ENCODE measurements at regions not wholly inside any gene's neighbourhood (a gene's known extent, or its start where the extent isn't known, plus 50 kb on each side); places are given as distances from the start of the nearest gene placed in this dataset.
A peak's percentile ranks its signal among the peaks of the same experiment; 100 is the strongest.

DNA sequence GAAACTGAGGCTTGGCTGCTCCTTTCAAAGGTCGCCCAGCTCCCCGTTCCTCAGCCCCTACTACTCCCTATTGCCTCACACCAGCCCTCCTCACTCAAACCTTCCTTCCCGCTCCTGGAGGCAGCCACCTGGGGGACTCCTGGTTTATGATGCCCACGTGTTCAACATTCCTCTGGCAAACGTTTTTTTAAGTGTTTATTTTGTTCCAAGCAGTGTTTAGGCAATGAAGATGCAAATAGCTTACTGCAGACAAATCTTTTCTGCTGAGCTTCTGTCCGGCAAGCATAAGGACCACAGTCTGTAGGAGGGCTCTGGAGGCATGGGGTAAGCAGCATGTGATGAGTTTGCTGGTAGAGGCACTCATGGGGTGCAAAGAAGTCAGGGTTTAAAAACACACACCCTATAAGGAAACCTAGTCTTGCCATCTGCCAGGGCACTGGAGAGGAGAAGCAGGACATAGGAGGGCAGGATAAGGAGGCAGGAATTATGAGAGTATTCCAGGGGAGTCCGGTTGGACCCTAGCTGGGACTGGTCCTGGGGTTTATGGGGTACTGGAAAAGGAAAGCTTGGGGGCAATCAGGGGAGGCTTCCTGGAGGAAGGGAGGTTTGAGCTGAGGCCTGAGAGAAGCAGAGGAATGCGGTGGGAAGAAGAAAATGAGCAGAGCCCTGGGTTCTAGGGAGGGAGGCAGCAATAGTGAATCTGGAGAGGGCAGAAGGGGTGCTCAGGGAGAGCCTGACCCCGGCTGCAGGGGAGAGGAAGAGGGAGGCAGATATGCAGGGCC is 123.3 kb downstream of the NCOR2 start:
- DNase-seq (ENCODE audit: low spot score) = no peak

DNA sequence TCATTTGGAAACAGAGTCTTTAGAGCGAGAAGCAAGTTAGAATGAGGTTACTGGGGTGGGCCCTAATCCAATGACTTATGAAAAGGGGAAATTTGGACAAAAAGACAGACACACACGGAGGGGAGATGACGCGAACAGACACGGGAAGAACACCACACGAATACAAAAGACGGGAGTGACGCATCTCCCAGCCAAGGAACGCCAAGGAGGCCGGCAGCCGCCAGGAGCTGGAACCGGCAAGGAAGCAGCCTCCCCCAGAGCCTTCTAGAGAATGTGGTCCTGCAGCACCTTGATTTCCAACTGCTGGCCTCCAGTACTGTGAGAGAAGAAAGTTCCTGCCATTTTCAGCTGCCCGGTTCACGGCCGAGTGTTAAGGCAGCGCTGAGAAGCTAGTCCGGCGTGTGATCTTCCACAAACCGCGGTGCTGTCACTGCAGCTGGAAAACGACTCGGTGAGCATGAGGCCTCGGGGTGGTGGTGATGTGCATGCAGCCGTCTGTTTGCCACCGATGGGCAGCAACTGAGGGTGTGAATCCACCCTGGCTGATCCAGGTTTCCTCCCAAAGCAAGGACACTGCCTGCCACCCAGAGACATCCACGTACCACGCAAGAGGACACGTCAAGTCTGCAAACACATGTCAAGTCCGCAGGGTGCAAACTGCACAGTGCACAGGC is 124.5 kb downstream of the NCOR2 start:
- DNase-seq (ENCODE audit: low spot score) = no peak

DNA sequence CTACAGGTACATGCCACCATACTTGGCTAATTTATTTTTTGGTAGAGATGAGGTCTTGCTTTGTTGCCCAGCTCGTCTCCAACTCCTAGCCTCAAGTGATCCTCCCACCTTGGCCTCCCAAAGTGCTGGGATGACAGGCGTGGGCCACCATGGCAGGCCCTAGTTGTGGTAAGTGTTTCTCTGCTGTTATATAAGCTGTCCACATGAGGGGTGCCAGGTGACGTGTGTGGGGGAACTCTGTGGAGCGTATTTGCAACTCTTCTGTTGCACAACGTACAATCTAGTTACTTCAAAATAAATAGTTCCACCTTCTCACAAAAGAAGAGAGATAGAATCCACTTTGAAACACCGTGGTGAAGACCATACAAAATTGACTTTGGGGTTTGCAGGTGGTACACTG is 125.1 kb downstream of the NCOR2 start:
- no peak for DNase-seq (ENCODE audit: low spot score)

DNA sequence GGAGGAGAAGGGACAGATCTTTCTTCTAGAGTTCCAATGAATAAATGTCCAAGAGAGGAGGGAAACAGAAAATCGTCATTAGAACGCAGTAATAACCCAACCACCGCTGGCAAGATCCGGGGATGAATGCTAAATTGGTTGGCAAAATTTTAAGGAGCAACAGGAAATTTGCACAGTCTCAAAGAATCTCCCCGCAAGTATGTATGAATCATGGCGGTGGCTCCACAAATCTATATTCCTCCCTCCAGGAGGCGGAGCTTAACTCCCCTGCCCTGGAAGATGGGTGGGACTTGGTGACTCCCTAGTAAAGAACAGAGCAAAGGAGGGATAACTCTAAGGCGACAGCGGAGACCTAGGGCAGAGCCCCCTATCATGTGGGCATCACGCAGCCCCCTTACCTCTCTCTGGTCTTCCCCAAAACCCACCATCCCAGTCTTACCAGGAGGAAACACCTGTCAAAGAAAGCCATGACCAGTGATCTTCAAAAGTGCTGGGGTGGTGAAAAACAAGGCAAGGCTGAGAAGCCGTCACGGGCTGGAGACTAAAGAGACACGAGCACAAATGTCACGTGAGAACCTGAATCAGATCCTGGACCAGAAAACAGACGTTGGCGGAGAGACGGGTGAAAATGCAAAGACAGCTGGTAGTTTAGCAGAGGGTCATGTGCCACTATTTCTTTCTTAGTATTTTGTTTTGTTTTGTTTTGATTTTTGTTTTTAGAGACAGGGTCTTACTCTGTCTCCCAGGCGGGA is 125.8 kb downstream of the NCOR2 start:
- no peak for DNase-seq (ENCODE audit: low spot score)

DNA sequence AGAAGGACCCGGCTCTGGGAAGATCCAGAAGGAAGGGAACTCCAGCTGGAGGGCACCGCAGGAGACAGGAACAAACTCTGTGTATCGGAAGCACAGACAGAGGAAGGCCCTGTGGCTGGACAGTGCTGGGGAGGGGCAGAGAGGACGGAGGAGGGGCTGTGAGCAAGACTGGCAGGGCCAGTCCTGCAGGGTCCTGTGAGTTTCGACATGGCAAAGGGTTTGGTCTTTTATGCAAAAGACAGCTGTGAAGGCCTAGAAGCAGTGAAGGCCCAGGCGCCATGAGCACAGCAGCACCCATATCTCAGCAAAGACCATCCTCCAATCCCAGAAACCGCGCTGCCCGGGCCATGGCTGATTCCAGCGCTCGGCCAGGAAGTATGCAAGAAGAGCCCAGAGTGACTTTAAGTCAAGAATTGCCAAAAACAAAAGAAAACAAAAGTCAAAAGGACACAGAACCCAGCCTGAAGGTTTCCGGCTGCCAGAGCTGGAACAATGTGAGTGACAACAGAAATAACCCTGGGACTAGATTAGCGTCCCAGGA is 126.5 kb downstream of the NCOR2 start:
- no peak for DNase-seq (ENCODE audit: low spot score)

DNA sequence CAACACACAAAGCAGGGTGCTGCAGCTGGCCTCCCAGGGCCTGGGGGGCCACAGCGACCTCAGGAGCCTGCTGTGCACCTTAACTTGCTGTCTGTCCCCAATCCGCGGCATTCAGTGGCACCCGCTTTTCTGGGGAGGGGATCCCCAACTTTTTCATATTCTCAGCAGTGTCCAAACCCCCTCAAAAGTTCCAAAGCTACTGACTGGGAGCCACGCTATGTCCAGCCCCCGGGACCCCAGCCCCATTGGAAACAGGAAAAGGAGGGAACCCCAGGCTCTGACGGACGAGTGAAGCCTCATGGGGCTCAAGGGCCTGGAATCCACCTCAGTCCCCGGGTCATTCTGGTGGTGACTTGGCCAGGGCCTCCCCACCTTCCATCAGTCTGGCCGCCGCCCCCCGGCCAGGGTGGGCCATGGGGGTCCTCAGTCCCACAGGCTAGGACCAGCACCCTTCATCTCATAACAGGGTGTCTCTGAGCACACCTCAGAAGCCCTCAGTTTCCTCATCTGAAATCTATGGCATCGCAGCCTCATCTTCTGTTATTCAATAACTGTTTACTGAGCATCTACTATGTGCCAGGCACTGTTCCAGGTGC is 127.3 kb downstream of the NCOR2 start:
- DNase-seq (ENCODE audit: low spot score) = no peak

DNA sequence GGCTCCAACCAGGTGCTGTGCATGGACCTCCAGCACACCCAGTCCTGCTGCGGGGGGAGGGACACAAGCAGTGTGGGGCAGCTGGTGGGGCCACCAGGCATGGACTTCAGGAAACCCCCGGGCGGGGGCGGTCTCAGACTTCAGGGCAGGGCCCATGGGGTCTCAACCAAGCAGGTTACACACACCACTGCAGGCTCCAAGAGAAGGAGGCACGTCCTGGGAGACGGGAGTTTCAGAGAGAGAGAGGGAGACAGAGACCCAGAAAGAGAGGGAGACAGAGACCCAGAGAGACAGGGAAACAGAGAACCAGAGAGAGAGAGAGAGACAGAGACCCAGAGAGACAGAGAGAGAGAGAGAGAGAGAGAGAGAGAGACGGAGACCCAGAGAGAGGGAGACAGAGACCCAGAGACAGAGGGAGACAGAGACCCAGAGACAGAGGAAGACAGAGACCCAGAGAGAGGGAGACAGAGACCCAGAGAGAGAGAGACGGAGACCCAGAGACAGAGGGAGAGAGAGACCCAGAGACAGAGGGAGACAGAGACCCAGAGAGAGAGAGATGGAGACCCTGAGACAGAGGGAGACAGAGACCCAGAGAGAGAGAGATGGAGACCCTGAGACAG is 128.9 kb downstream of the NCOR2 start:
- no peak for DNase-seq (ENCODE audit: low spot score)

DNA sequence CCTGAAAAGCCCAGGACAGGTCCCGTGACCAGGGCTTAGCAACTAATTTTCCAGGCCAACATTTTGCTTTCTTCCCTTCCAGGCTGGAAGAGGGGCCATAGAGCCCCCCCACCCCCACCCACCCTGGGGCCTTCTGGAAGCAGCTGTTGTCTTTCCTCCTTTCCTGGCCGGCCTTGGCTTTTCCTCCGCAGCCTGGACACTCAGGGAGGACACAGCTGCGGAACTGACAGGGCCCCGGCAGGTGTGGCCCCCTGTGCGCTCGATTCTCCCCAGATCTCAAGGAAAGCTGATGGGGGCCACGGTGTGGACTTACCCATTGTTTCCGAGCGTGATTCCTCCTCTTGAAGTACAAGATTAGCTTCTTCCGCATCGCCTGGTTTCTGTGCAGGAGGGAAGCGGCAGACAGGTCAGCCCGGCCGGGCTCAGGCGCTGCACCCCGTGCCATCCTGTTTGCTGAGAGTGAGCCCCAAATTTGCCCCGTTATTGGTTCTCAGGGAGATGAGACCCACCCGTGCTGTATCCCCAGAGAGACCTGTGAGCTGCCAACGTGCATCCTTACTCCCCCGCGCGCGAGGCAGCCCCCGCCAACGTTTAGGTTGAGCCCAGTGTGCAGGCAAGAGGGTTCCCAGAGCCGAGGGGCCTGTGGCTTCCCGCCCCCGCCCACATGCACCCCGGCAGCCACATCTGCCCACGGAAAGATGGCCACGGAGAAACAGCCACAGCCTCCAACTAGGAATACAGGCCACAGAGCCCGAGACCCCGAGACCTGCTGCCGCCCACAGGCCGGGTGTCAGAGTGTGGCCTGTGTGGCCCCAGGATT is 129.6 kb downstream of the NCOR2 start:
- DNase-seq (ENCODE audit: low spot score) = no peak

DNA sequence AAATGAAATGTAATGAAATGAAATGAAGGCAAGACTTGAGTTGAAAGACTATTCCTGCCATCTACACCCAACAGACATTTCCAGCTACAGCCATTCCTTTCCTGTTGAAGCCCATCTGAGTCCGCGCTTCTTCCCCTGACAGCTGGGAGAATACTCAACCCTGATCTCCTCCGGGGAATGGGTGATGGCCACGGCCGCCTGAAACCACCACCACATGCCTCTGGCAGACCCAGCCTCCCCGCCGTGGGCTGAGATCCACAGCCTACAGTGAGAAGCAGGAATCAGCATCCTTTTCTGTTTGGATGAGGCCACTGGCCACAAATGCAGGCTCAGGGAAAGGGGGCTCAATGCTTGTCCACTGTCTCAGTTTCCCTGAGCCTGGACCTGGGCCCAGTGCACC is 130.3 kb downstream of the NCOR2 start:
- no peak for DNase-seq (ENCODE audit: low spot score)

DNA sequence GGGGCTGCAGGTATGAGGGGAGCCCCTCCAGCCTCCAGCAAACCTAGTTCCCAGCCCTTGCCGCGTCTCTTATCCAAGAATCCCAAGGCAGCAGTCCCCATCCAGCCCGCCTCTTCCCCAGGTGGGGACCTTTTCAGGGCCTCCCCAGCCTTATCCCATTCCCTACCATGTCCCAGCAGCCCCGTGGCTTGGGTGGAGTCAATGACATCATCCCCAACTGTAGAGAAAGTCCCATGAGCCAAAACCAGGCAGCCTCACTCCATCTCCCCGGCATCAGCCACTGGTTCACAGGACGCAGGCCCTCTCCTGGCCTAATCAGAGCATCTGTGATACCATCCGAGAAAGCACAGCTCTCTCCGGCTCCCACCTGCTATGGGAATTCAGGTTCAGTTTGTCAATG is 131.0 kb downstream of the NCOR2 start:
- no peak for DNase-seq (ENCODE audit: low spot score)

DNA sequence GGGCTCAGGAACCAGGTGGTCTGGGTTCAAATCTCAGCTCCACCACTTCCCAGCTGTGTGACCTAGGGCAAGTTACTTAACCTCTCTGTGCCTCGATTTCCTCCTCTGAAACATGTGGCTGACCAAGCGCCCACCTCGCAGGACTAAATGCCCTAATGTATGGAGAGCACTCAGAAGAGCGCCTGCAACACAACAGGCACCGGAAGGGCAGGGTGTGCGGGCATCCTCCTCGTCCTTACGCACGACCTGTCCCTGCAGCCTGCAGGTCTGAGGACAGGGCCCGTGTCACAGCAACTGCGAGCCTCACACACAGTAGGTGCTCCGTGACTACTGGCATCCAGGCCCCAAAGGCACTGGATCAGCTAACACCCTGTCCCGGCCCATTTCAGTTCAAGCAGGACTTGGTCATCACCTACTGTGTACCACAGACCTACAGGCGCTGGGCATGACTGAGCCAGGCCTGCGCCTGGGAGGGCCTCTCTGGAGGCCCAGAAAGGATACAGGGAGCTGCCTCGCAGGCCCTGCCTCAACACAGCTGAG is 131.5 kb downstream of the NCOR2 start:
- DNase-seq (ENCODE audit: low spot score) = no peak

DNA sequence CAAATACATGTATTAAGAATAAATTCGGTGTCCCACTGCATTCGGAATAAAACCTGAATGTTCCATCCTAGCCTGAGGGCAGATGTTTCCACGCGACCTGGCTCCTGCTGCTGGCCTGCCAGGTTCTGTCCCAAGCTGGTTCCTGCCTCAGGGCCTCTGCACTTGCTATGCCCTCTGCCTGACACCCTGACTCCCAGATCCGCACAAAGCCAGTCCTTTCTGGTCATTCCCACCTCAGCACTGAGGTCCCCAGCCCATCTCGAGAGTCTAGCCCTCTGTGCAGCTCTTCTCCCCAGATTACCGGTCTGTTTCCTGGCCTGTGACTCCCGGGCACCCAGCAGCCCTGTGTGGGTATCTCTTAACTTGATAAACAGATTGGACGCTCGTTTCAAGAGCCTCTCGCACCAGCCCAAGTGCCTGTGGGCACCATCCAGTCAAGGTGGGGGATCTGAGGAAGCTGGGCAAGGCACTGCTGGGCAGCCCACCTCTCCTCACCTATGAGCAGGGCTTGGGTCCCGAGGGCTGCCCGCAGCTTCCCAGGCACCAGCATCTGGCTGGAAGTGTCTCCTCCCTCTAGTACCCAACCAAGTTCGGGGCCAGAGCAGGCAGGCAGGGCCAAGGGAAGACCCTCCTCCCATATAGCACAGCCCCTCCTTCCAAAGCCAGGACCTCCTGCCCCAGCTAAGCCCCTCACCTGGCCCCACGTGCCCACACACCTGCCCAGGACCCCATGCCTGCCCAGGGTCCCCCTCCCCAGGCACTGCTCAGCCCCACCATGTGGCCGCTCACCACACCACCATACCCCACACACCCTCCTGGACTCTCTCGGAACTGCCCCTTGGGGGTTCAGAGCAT is 132.2 kb downstream of the NCOR2 start:
- DNase-seq (ENCODE audit: low spot score) = no peak

DNA sequence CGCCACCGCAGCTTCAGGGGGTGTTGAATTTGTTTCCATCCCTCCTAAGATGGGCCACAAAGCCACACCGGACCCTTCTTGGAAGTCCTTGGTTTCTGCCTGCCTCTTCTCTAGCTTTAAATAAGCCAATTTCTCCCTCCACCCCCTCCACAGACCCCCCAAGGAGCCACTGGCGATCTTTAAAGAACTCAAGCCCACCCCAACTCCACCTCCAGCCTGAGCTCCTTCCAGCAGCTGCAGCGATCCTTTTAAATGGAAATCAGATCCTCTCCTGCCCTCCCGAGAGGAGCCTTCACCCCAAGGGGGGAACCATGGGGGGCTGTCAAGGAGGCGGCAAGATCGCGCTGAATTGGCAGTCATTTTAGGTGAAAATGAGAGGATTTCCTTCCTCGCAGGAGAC is 133.1 kb downstream of the NCOR2 start:
- no peak for DNase-seq (ENCODE audit: low spot score)

DNA sequence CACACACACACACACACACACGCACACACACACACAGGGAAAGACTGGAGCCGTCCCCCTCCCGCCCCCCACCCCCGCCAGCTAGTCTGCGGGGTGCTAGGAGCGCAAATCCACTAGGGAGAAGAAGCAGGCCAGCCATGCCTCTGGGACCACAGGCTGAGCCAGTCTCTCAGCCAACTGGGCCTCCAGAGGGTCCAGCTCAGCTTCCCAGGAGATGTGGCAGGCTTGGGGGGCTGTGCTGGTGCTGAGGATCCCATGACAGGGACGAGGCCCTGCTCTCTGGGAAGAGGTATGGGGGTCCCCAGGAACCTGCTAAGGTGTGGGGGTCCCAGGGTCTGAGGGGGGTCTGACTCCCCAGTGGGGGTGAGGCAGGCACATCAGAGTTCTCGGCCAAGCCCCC is 133.5 kb downstream of the NCOR2 start:
- no peak for DNase-seq (ENCODE audit: low spot score)

DNA sequence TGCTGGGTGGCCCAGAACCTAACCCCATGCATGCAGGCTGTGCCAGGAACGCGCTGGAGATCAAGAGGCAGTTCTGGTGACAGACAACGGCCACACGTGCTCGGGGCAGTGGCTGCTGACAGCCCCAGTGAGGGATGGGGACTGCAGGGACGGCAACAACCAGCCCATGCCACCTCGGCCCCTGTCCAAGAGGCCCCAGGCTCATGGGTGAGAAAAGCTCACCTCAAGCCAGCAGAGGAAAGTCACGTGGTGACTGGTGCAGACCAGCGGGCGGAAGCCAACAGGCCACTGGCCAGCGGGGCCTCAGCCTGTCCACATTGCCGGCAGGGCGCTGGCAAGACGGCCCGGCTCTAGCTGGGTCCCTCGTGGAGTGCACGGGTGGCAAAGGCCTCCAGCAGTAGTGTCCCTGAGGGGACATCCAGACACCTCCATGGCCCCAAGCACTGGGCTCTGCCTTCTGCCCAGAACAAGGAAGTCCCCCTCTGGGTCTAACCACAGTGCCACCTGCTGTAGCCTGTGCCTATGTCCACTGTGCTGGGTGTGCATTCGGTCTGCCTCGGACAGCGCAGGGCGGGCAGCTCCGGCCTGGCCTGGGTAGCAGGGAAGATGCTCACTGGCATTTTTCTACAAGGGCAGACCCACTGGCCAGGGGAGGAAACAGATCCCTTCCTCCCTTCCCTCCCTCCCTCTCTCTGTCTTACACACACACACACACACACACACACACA is 134.1 kb downstream of the NCOR2 start:
- peak; percentile 76 for DNase-seq (ENCODE audit: low spot score)

DNA sequence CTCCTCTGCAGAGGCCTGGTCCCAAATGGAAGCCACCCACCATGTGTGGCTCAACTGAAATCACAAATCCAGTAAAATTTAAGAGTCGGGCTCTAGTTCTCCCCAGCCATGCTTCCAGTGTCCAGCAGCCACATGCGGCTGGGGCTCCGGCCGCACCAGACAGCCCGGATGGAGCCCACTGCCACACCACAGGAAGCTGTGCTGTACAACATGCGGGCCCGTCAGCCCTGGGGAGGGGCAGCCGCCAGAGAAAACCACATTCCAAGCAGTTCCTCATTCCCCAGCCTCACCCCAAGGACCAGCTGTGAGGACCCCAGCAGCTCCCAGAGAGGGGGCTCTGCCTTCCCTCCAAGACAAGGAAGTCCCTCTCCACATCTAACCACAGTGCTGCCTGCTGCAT is 135.0 kb downstream of the NCOR2 start:
- DNase-seq (ENCODE audit: low spot score) = peak; percentile 69

DNA sequence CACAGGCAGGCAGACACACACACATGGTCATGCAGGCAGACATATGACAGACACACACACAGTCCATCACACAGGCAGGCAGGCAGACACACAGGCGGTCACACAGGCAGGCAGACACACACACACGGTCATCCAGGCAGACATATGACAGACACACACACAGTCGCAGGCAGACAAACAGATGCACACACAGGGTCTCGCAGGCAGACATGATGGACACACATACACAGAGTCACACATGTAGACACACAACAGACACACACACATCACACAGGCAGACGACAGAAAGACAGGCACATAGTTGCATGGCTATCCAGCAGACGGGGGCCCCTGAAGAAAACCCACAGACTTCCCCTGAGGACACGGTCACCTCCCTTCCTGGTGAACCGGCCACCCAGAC is 135.4 kb downstream of the NCOR2 start:
- DNase-seq (ENCODE audit: low spot score) = no peak

DNA sequence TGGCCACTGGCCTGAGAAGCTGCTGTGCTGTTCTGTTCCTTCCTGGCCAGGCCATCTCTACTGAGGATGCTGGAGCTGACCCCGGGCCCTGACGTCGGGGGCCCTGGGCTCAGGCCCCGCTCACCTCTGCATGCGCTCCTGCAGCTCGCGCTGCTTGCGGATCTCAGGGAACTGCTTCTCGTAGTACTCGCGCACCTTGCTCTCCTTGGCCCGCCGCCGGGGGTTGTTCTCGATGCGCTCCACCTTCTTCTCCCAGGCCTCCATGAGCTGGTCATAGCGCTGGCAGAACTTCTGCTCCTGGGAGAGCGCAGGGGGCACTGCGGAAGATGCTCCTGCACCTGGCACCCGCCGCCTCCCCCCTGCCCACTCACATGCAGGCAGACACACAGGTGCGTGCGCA is 135.6 kb downstream of the RFLNA start:
- DNase-seq (ENCODE audit: low spot score) = no peak

DNA sequence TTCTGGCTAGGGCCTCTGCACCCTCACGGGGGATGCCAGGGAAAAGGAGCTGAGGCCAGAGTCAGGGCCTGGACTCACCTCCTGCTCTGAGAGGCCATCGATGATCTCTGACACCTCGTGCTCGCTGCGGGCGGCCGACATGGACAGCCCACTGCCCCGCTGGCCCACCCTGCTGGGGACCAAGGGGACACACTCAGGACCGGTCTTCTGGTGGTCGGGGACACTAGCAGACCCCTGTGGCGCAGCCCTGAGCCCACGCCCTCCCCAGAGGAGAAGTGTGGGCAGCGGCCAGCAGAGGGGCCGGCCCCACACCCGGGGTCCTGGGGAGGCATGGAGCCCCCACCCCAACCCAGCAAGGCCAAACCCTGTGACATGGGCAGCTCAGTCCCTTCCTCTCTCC is 134.6 kb downstream of the RFLNA start:
- DNase-seq (ENCODE audit: low spot score) = no peak
